DOHH2 (cell line): ENCODE measurements at regions not wholly inside any gene's neighbourhood (a gene's known extent, or its start where the extent isn't known, plus 50 kb on each side); places are given as distances from the start of the nearest gene placed in this dataset.

Source experiments
- H3F3A ChIP-seq: fragments of 200-600 bp; sonication (generic), shearing (Covaris generic); 2 replicates; pipeline ENCODE4 v1.6.0; 2016; ENCODE audit warnings: antibody characterized with exemption, mild to moderate bottlenecking; ENCODE audit not compliant: control insufficient read depth, insufficient read depth
- H3K27ac ChIP-seq: fragments of 200-600 bp; sonication (generic); 2 replicates; pipeline ENCODE4 v1.5.1; 2014; ENCODE audit warnings: low read depth, mild to moderate bottlenecking, low read length, moderate library complexity
- H3K27me3 ChIP-seq: fragments of 200-600 bp; sonication (generic); 2 replicates; pipeline ENCODE4 v1.6.1; 2014; ENCODE audit warnings: mild to moderate bottlenecking, low read length, mixed read lengths; ENCODE audit not compliant: control insufficient read depth
- H3K36me3 ChIP-seq: fragments of 200-600 bp; sonication (generic); 2 replicates; pipeline ENCODE4 v1.6.1; 2014; ENCODE audit warnings: mild to moderate bottlenecking, low read length, moderate library complexity, mixed read lengths; ENCODE audit not compliant: control insufficient read depth
- H3K4me1 ChIP-seq: fragments of 200-600 bp; sonication (generic); 2 replicates; pipeline ENCODE4 v1.6.1; 2014; ENCODE audit warnings: mild to moderate bottlenecking, low read length, mixed read lengths; ENCODE audit not compliant: control insufficient read depth
- H3K4me2 ChIP-seq: fragments of 200-600 bp; sonication (generic); 2 replicates; pipeline ENCODE4 v1.6.0; 2014; ENCODE audit warnings: mild to moderate bottlenecking, low read length, moderate library complexity
- H3K4me3 ChIP-seq: fragments of 200-600 bp; sonication (generic); 2 replicates; pipeline ENCODE4 v1.5.1; 2014; ENCODE audit warnings: mild to moderate bottlenecking, low read length, mixed read lengths
- H3K79me2 ChIP-seq: fragments of 200-600 bp; sonication (generic); 2 replicates; pipeline ENCODE4 v1.6.1; 2014; ENCODE audit warnings: mild to moderate bottlenecking, low read length, mixed read lengths; ENCODE audit not compliant: control insufficient read depth
- H3K9me2 ChIP-seq: fragments of 200-600 bp; sonication (generic); replicated peaks from 2 replicates; pipeline ENCODE4 v1.6.1; 2014; ENCODE audit warnings: mild to moderate bottlenecking, low read length, mixed read lengths; ENCODE audit not compliant: control insufficient read depth
- H3K9me3 ChIP-seq: fragments of 200-600 bp; sonication (generic); 2 replicates; pipeline ENCODE4 v1.6.1; 2014; ENCODE audit warnings: antibody characterized with exemption, low read length, mixed read lengths; ENCODE audit not compliant: control insufficient read depth, insufficient read depth
- H4K20me1 ChIP-seq: fragments of 200-600 bp; sonication (generic); 2 replicates; pipeline ENCODE4 v1.6.0; 2014; ENCODE audit warnings: low read depth, mild to moderate bottlenecking, antibody characterized with exemption, low read length, moderate library complexity; ENCODE audit not compliant: control insufficient read depth, insufficient read depth
- CTCF ChIP-seq: fragments of 200-600 bp; sonication (generic); IDR thresholded peaks from one replicate; pipeline ENCODE4 v1.5.1; 2014; ENCODE audit warnings: antibody characterized with exemption, mild to moderate bottlenecking, low read depth, low read length; ENCODE audit not compliant: poor library complexity, severe bottlenecking
- EZH2phosphoT487 ChIP-seq: fragments of 200-600 bp; sonication (generic); IDR thresholded peaks from 2 replicates; pipeline ENCODE4 v1.6.1; 2017; ENCODE audit warnings: borderline replicate concordance, mild to moderate bottlenecking, antibody characterized with exemption, low read length, moderate library complexity, mixed read lengths

- Histone ChIP-seq H3K9me3 (no peaks in the 10 kb centered on the region), H3K4me3 (no peak overlapping the region), H3K4me1 (no peaks in the 10 kb centered on the region), H3F3A (no peaks in the 10 kb centered on the region), H3K36me3 (no peaks in the 10 kb centered on the region), H4K20me1 (no peaks in the 10 kb centered on the region), H3K79me2 (no peaks in the 10 kb centered on the region), H3K27me3 (peaks cover 8% of the 10 kb centered on the region; the same call in 1 of the 2 replicates), H3K9me2 (no peaks in the 10 kb centered on the region), H3K4me2 (no peak overlapping the region), H3K27ac (no peak overlapping the region)
- TF ChIP-seq CTCF (no peak), EZH2phosphoT487 (no peak)
Measured at GRCh38 chr2:176579608-176580007, 310.4 kb downstream of the MTX2 start.

GRCh38 chr2:176581557-176582165 is 312.4 kb downstream of the MTX2 start:
- no peaks in the 10 kb centered on the region for H3K4me1 ChIP-seq
- peaks cover 8% of the 10 kb centered on the region; the same call in 1 of the 2 replicates for H3K27me3 ChIP-seq
- H3F3A ChIP-seq = no peaks in the 10 kb centered on the region
- TF ChIP-seq CTCF = no peak
- no peak for TF ChIP-seq EZH2phosphoT487
- H3K79me2 ChIP-seq = no peaks in the 10 kb centered on the region
- no peak overlapping the region for H3K4me3 ChIP-seq
- H4K20me1 ChIP-seq = no peaks in the 10 kb centered on the region
- H3K9me2 ChIP-seq = no peaks in the 10 kb centered on the region
- no peaks in the 10 kb centered on the region for H3K36me3 ChIP-seq
- H3K27ac ChIP-seq = no peak overlapping the region
- no peaks in the 10 kb centered on the region for H3K9me3 ChIP-seq
- H3K4me2 ChIP-seq = no peak overlapping the region

- Histone ChIP-seq H3K79me2 (no peaks in the 10 kb centered on the region), H4K20me1 (no peaks in the 10 kb centered on the region), H3K9me3 (no peaks in the 10 kb centered on the region), H3K27me3 (peaks cover 8% of the 10 kb centered on the region; the same call in 1 of the 2 replicates), H3K27ac (no peak overlapping the region), H3F3A (no peaks in the 10 kb centered on the region), H3K4me3 (no peak overlapping the region), H3K4me2 (no peak overlapping the region), H3K36me3 (no peaks in the 10 kb centered on the region), H3K4me1 (no peaks in the 10 kb centered on the region), H3K9me2 (no peaks in the 10 kb centered on the region)
- TF ChIP-seq CTCF (no peak), EZH2phosphoT487 (no peak)
Measured at GRCh38 chr2:176582176-176582575, 312.9 kb downstream of the MTX2 start.
